ENCODE measurements at regions not wholly inside any gene's neighbourhood (a gene's known extent, or its start where the extent isn't known, plus 50 kb on each side); places are given as distances from the start of the nearest gene placed in this dataset.

GRCh38 chr3:110027446-110028080, 690.2 kb upstream of the DPPA4 start:
- H3K27me3 Mint-ChIP-seq (ENCODE audit: low read depth), result no peaks in the 10 kb centered on the region
- H3K9me3 Mint-ChIP-seq, result peaks cover 30% of the 10 kb centered on the region
- DNase-seq (ENCODE audit: low spot score in 2 of 2, unreplicated experiment in 2 of 2), result no peak
- H3K4me3 Mint-ChIP-seq, result no peak overlapping the region
- H3K4me1 Mint-ChIP-seq, result peaks cover 5% of the 10 kb centered on the region
- H3K27ac Mint-ChIP-seq, result no peak overlapping the region
- peaks cover 3% of the 10 kb centered on the region for H3K36me3 Mint-ChIP-seq
- no peak for TF ChIP-seq CTCF (IDR thresholded peaks at IDR 0.05; ENCODE audit: unreplicated experiment)

GRCh38 chr3:110031975-110032374, 694.6 kb upstream of the DPPA4 start:
- Mint-ChIP-seq H3K36me3 (no peaks in the 10 kb centered on the region), H3K4me1 (peaks cover 12% of the 10 kb centered on the region), H3K4me3 (no peak overlapping the region), H3K9me3 (peaks cover 11% of the 10 kb centered on the region), H3K27me3 (ENCODE audit: low read depth) (no peaks in the 10 kb centered on the region), H3K27ac (no peak overlapping the region)
- no peak for TF ChIP-seq CTCF (IDR thresholded peaks at IDR 0.05; ENCODE audit: unreplicated experiment)
- no peak for DNase-seq (ENCODE audit: low spot score in 2 of 2, unreplicated experiment in 2 of 2)

GRCh38 chr3:110059431-110059830, 722.1 kb upstream of the DPPA4 start:
- no peak overlapping the region for H3K4me3 Mint-ChIP-seq
- no peak overlapping the region for H3K27ac Mint-ChIP-seq
- H3K36me3 Mint-ChIP-seq, result no peaks in the 10 kb centered on the region
- no peak for TF ChIP-seq CTCF (IDR thresholded peaks at IDR 0.05; ENCODE audit: unreplicated experiment)
- DNase-seq (ENCODE audit: low spot score in 2 of 2, unreplicated experiment in 2 of 2), result no peak
- H3K9me3 Mint-ChIP-seq, result no peaks in the 10 kb centered on the region
- no peaks in the 10 kb centered on the region for H3K27me3 Mint-ChIP-seq (ENCODE audit: low read depth)
- no peaks in the 10 kb centered on the region for H3K4me1 Mint-ChIP-seq

GRCh38 chr3:110062716-110063115, 725.4 kb upstream of the DPPA4 start:
- peaks cover 3% of the 10 kb centered on the region for H3K4me1 Mint-ChIP-seq
- no peaks in the 10 kb centered on the region for H3K36me3 Mint-ChIP-seq
- H3K4me3 Mint-ChIP-seq, result no peak overlapping the region
- no peak for TF ChIP-seq CTCF (IDR thresholded peaks at IDR 0.05; ENCODE audit: unreplicated experiment)
- DNase-seq (ENCODE audit: low spot score in 2 of 2, unreplicated experiment in 2 of 2), result no peak
- no peak overlapping the region for H3K27ac Mint-ChIP-seq
- no peaks in the 10 kb centered on the region for H3K27me3 Mint-ChIP-seq (ENCODE audit: low read depth)
- H3K9me3 Mint-ChIP-seq, result no peaks in the 10 kb centered on the region

- no peaks in the 10 kb centered on the region for H3K36me3 Mint-ChIP-seq
- no peak overlapping the region for H3K4me3 Mint-ChIP-seq
- no peak for DNase-seq (ENCODE audit: low spot score in 2 of 2, unreplicated experiment in 2 of 2)
- no peaks in the 10 kb centered on the region for H3K9me3 Mint-ChIP-seq
- H3K27ac Mint-ChIP-seq, result no peak overlapping the region
- TF ChIP-seq CTCF (IDR thresholded peaks at IDR 0.05; ENCODE audit: unreplicated experiment), result no peak
- H3K27me3 Mint-ChIP-seq (ENCODE audit: low read depth), result no peaks in the 10 kb centered on the region
- H3K4me1 Mint-ChIP-seq, result peaks cover 6% of the 10 kb centered on the region
Measured at GRCh38 chr3:110063178-110063577, 725.8 kb upstream of the DPPA4 start.

GRCh38 chr3:110066206-110066605, 728.9 kb upstream of the DPPA4 start:
- no peak overlapping the region for H3K27ac Mint-ChIP-seq
- no peaks in the 10 kb centered on the region for H3K9me3 Mint-ChIP-seq
- H3K4me1 Mint-ChIP-seq, result peaks cover 10% of the 10 kb centered on the region
- H3K27me3 Mint-ChIP-seq (ENCODE audit: low read depth), result no peaks in the 10 kb centered on the region
- TF ChIP-seq CTCF (IDR thresholded peaks at IDR 0.05; ENCODE audit: unreplicated experiment), result no peak
- no peak overlapping the region for H3K4me3 Mint-ChIP-seq
- DNase-seq (ENCODE audit: low spot score in 2 of 2, unreplicated experiment in 2 of 2), result no peak
- H3K36me3 Mint-ChIP-seq, result no peaks in the 10 kb centered on the region
